ENCODE measurements at regions not wholly inside any gene's neighbourhood (a gene's known extent, or its start where the extent isn't known, plus 50 kb on each side); places are given as distances from the start of the nearest gene placed in this dataset.

- FAIRE-seq: no peak
These were observed 1369.5 kb downstream of the CDH11 start for GRCh38 chr16:63752347-63752746.

GRCh38 chr16:63749276-63749675, 1372.6 kb downstream of the CDH11 start:
- FAIRE-seq: no peak

GRCh38 chr16:63745456-63745855, 1376.4 kb downstream of the CDH11 start:
- no peak for FAIRE-seq

- no peak for FAIRE-seq
These were observed 1377.6 kb downstream of the CDH11 start for GRCh38 chr16:63744077-63744874.

GRCh38 chr16:63742150-63742549, 1379.7 kb downstream of the CDH11 start:
- FAIRE-seq: no peak

GRCh38 chr16:63737633-63738032, 1384.2 kb downstream of the CDH11 start:
- FAIRE-seq: no peak

GRCh38 chr16:63735456-63735855, 1386.4 kb downstream of the CDH11 start:
- FAIRE-seq: no peak

- FAIRE-seq: no peak
These were observed 1401.0 kb downstream of the CDH11 start for GRCh38 chr16:63720848-63721247.

- no peak for FAIRE-seq
These were observed 1401.9 kb downstream of the CDH11 start for GRCh38 chr16:63719926-63720325.

- FAIRE-seq: no peak
These were observed 1404.1 kb downstream of the CDH11 start for GRCh38 chr16:63717806-63718205.

GRCh38 chr16:63714876-63715275, 1407.0 kb downstream of the CDH11 start:
- FAIRE-seq: no peak

GRCh38 chr16:63712725-63713124, 1409.1 kb downstream of the CDH11 start:
- no peak for FAIRE-seq

- no peak for FAIRE-seq
These were observed 1418.3 kb downstream of the CDH11 start for GRCh38 chr16:63703612-63704011.

- no peak for FAIRE-seq
These were observed 1418.8 kb downstream of the CDH11 start for GRCh38 chr16:63702981-63703590.

- no peak for FAIRE-seq
These were observed 1424.1 kb downstream of the CDH11 start for GRCh38 chr16:63697736-63698135.

GRCh38 chr16:63695347-63695746, 1426.5 kb downstream of the CDH11 start:
- no peak for FAIRE-seq

GRCh38 chr16:63690961-63691360, 1430.9 kb downstream of the CDH11 start:
- FAIRE-seq: no peak

GRCh38 chr16:63690267-63690666, 1431.6 kb downstream of the CDH11 start:
- no peak for FAIRE-seq

GRCh38 chr16:63689068-63689467, 1432.8 kb downstream of the CDH11 start:
- FAIRE-seq: no peak

GRCh38 chr16:63684149-63685101, 1437.4 kb downstream of the CDH11 start:
- FAIRE-seq: no peak

GRCh38 chr16:63682844-63683243, 1439.0 kb downstream of the CDH11 start:
- no peak for FAIRE-seq

GRCh38 chr16:63672493-63672892, 1449.4 kb downstream of the CDH11 start:
- FAIRE-seq: no peak

- FAIRE-seq: no peak
These were observed 1458.7 kb downstream of the CDH11 start for GRCh38 chr16:63663155-63663554.

Data from TTC549 (cell line).